ENCODE measurements at regions not wholly inside any gene's neighbourhood (a gene's known extent, or its start where the extent isn't known, plus 50 kb on each side); places are given as distances from the start of the nearest gene placed in this dataset.

GRCh38 chr16:73347500-73348375 lies 299.8 kb upstream of the ZFHX3 start:
- TF ChIP-seq EZH2 (IDR thresholded peaks at IDR 0.05; ENCODE audit: low read length, unreplicated experiment) (no peak), CTCF (conservative IDR thresholded peaks at IDR 0.05; ENCODE audit: low read depth, low read length) (no peak)

Data from PC-3 (cell line).